Neutrophil (primary cell): ENCODE measurements at regions not wholly inside any gene's neighbourhood (a gene's known extent, or its start where the extent isn't known, plus 50 kb on each side); places are given as distances from the start of the nearest gene placed in this dataset.

ENCODE experiments used
- H3K27ac ChIP-seq: fragments of 200-600 bp; sonication (generic); 2 replicates; pipeline ENCODE4 v1.5.1; 2016; ENCODE audit warnings: mild to moderate bottlenecking, moderate library complexity
- H3K27me3 ChIP-seq: fragments of 200-600 bp; sonication (generic); 2 replicates; pipeline ENCODE4 v1.6.0; 2016; ENCODE audit warnings: mild to moderate bottlenecking
- H3K36me3 ChIP-seq: fragments of 200-600 bp; sonication (generic); 2 replicates; pipeline ENCODE4 v1.5.1; 2017
- H3K4me1 ChIP-seq, 2 experiments: fragments of 200-600 bp in 1 of 2; sonication (generic) in 1 of 2; 1 replicate in 1 of 2; 2 replicates in 1 of 2; pipeline versions ENCODE4 v1.5.1 to v1.6.1; 2013 to 2016; ENCODE audit warnings: low read depth in 1 of 2, low read length in 1 of 2, mild to moderate bottlenecking in 1 of 2, moderate library complexity in 1 of 2; ENCODE audit not compliant: control insufficient read depth in 1 of 2, insufficient read depth in 1 of 2
- H3K4me3 ChIP-seq, 2 experiments: fragments of 200-600 bp in 1 of 2; sonication (generic) in 1 of 2; 1 replicate in 1 of 2; 2 replicates in 1 of 2; pipeline ENCODE4 v1.5.1; 2013 to 2016; ENCODE audit warnings: low read depth in 1 of 2, low read length in 1 of 2, mild to moderate bottlenecking in 1 of 2, moderate library complexity in 1 of 2
- H3K9me3 ChIP-seq: fragments of 200-600 bp; sonication (generic); 2 replicates; pipeline ENCODE4 v1.5.1; 2016
- TF ChIP-seq, protein P1 (sequence below): fragments of 200-600 bp; sonication (generic); IDR thresholded peaks from 2 replicates; pipeline ENCODE4 v1.5.1; 2016; ENCODE audit warnings: antibody characterized with exemption

GRCh38 chr11:11220786-11221185, 132.3 kb downstream of the CSNK2A3 start:
- no peaks in the 10 kb centered on the region for H3K27me3 ChIP-seq
- H3K4me1 ChIP-seq: no peaks in the 10 kb centered on the region
- H3K9me3 ChIP-seq: no peaks in the 10 kb centered on the region
- H3K4me3 ChIP-seq: no peak overlapping the region
- H3K36me3 ChIP-seq: no peaks in the 10 kb centered on the region
- H3K27ac ChIP-seq: no peak overlapping the region
- TF ChIP-seq, protein P1, sequence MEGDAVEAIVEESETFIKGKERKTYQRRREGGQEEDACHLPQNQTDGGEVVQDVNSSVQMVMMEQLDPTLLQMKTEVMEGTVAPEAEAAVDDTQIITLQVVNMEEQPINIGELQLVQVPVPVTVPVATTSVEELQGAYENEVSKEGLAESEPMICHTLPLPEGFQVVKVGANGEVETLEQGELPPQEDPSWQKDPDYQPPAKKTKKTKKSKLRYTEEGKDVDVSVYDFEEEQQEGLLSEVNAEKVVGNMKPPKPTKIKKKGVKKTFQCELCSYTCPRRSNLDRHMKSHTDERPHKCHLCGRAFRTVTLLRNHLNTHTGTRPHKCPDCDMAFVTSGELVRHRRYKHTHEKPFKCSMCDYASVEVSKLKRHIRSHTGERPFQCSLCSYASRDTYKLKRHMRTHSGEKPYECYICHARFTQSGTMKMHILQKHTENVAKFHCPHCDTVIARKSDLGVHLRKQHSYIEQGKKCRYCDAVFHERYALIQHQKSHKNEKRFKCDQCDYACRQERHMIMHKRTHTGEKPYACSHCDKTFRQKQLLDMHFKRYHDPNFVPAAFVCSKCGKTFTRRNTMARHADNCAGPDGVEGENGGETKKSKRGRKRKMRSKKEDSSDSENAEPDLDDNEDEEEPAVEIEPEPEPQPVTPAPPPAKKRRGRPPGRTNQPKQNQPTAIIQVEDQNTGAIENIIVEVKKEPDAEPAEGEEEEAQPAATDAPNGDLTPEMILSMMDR: no peak

DNA sequence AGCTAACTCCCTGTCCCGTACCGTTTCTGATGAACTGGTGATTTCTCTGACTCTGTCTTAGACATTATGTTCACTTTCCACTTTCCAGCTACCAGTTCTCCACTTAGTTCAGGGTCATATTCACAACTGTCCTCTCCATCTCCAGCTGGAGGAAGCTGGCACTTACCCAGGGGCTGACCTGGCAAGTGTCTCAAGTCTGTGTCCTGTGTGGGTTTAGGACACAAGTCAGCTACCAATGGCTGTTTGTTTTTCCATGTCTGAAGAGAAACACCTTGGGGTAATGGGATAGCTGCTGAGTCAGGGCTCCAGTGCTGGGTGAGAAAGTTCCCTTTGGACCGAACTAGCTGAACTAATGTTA, 134.4 kb downstream of the CSNK2A3 start:
- H3K27ac ChIP-seq: no peak overlapping the region
- peaks cover 8% of the 10 kb centered on the region for H3K27me3 ChIP-seq
- no peak overlapping the region for H3K4me3 ChIP-seq
- no peaks in the 10 kb centered on the region for H3K9me3 ChIP-seq
- H3K4me1 ChIP-seq: no peaks in the 10 kb centered on the region
- H3K36me3 ChIP-seq: no peaks in the 10 kb centered on the region
- TF ChIP-seq, protein P1: no peak

DNA sequence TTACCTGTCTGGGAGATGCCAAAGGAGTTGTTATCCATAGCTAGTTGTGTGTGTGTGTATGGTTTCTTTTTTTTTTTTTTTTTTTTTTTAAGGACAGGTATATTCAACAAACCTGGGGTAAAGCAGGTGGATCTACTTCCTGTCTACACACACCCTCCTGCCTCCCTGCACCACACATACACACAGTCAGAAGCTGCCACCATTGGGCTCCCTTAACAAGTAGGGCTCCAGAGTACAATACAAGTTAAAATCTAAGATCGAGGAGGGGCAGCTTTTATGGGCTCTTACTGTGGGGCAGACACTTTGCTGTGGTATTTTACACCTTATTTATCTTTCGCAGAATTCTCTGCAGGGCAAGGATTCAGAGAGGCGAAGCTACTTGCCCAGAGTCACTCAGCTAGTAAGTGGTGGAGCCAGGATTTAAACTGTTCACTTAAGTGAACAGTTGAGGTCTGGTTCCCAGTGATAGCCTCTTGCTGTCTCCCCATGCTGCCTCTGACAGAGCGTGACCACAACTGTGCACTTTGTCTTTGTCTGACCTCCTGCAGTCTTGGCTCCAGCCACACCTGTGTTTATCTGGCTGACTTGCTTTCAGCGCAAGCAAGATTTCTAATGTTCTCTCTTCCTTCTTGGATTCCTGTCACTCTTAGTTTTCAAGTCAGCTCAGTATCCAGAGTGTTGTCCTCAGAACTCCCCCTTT, 135.0 kb downstream of the CSNK2A3 start:
- H3K27ac ChIP-seq: no peak overlapping the region
- no peaks in the 10 kb centered on the region for H3K4me1 ChIP-seq
- TF ChIP-seq, protein P1: no peak
- H3K4me3 ChIP-seq: no peak overlapping the region
- H3K27me3 ChIP-seq: peaks cover 12% of the 10 kb centered on the region
- no peaks in the 10 kb centered on the region for H3K36me3 ChIP-seq
- no peaks in the 10 kb centered on the region for H3K9me3 ChIP-seq

DNA sequence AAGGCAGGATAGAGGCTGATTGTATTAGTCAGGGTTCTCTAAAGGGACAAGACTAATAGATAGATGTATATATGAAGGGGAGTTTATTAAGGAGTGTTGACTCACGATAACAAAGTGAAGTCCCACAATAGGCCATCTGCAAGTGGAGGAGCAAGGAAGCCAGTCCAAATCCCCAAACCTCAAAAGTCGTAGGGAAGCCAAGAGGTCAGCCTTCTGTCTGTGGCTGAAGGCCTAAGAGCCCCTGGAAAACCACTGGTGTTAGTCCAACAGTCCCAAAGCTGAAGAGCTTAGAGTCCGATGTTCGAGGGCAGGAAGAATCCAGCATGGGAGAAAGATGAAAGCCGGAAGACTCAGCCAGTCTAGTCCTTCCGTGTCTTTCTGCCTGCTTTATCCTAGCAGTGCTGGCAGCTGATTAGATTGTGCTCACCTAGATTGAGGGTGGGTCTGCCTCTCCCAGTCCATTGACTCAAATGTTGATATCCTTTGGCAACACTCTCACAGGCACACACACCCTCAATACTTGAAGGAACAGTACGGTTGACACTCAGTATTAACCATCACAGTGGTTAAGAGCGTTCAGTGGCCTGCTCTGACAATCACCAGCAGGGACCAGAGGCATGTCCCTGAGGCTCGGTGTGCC, 135.6 kb downstream of the CSNK2A3 start:
- Histone ChIP-seq H3K4me3 (no peak overlapping the region), H3K27me3 (peaks cover 16% of the 10 kb centered on the region), H3K4me1 (no peaks in the 10 kb centered on the region), H3K36me3 (no peaks in the 10 kb centered on the region), H3K9me3 (no peaks in the 10 kb centered on the region), H3K27ac (no peak overlapping the region)
- TF ChIP-seq, protein P1: no peak

DNA sequence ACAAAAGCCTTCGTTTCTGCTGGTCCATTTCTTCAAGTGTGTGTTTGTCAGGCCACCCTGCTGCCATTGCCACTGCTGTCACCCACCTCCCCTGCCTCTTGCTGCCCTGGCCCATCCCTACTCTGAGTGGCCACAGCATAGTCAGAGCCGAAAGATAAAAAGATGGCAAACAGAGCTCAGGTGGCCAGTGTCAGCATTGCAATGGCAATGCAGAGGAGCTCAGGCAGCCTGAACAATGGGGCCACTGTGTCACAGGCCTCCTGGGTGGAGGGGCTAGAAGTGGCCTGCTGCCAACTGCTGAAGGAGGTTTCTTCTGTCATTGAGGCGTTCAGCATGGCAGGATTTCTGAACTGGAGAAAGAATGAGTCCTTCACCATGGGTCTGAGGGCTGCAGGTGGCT, 137.1 kb downstream of the CSNK2A3 start:
- peaks cover 16% of the 10 kb centered on the region for H3K27me3 ChIP-seq
- no peak overlapping the region for H3K4me3 ChIP-seq
- no peak overlapping the region for H3K27ac ChIP-seq
- H3K9me3 ChIP-seq: no peaks in the 10 kb centered on the region
- H3K4me1 ChIP-seq: no peaks in the 10 kb centered on the region
- H3K36me3 ChIP-seq: no peaks in the 10 kb centered on the region
- TF ChIP-seq, protein P1: no peak
